GM12878 (cell line): ENCODE measurements at regions not wholly inside any gene's neighbourhood (a gene's known extent, or its start where the extent isn't known, plus 50 kb on each side); places are given as distances from the start of the nearest gene placed in this dataset.

ENCODE experiments used
- ATAC-seq: fragments of 200-7000 bp; cut with Tn5 transposase; 3 replicates; pipeline ENCODE4 v1.9.1; 2020; ENCODE audit warnings: mild to moderate bottlenecking, moderate library complexity
- BruUV-seq: library from RNA; stranded (reverse); fragments of 400-500 nt; replicated peaks from 2 replicates; lab custom pipeline; 2021; lab: Mats Ljungman, UMichigan
- CTCF ChIA-PET: fragments of 300-600 bp; sonication (Branson Sonifier 250); formaldehyde crosslinking; extraction: SDS; loops from one replicate; lab custom pipeline; 2021; ENCODE audit warnings: inconsistent platforms; lab: Yijun Ruan, JAX
- POLR2A ChIA-PET: fragments of 350-600 bp; formaldehyde crosslinking; extraction: SDS; loops from one replicate; lab custom pipeline; 2021; ENCODE audit warnings: inconsistent platforms; lab: Charles Lee
- RAD21 ChIA-PET: fragments of 300-600 bp; sonication (Branson Sonifier 250); formaldehyde crosslinking; loops from one replicate; lab custom pipeline; 2023; ENCODE audit warnings: antibody characterized with exemption; ENCODE audit not compliant: unreplicated experiment; lab: Charles Lee
- SMC1A ChIA-PET: fragments of 300-600 bp; sonication (Branson Sonifier 250); formaldehyde crosslinking; loops from one replicate; lab custom pipeline; 2023; ENCODE audit not compliant: unreplicated experiment, uncharacterized antibody; lab: Charles Lee
- DNase-seq: peaks from one replicate; pipeline ENCODE4 v3.0.0-alpha.2; 2011; ENCODE audit warnings: low read depth, low spot score
- FAIRE-seq: peaks from 3 replicates; lab custom pipeline; 2011; peaks lifted over from hg19 to GRCh38; lab: Jason Lieb, UNC
- H2AFZ ChIP-seq: 2 replicates; pipeline ENCODE4 v1.6.0; 2011; ENCODE audit warnings: low read depth, low read length, control low read depth; ENCODE audit not compliant: control insufficient read depth
- H3K27ac ChIP-seq: 2 replicates; pipeline ENCODE4 v1.5.1; 2011; ENCODE audit warnings: control low read depth; ENCODE audit not compliant: control insufficient read depth, insufficient read depth
- H3K27me3 ChIP-seq, 2 experiments: replicated peaks in 1 of 2; 2 replicates each; pipeline versions ENCODE4 v1.6.0 to v1.6.1; 2011; ENCODE audit warnings: low read length in 1 of 2; ENCODE audit not compliant: control insufficient read depth in 2 of 2, insufficient read depth in 2 of 2
- H3K36me3 ChIP-seq, 2 experiments: 2 replicates each; pipeline ENCODE4 v1.5.1; 2011; ENCODE audit warnings: low read length in 1 of 2; ENCODE audit not compliant: control insufficient read depth in 2 of 2, insufficient read depth in 2 of 2
- H3K4me1 ChIP-seq: 2 replicates; pipeline ENCODE4 v1.6.1; 2011; ENCODE audit warnings: mild to moderate bottlenecking, low read length, moderate library complexity, mixed read lengths; ENCODE audit not compliant: control insufficient read depth, insufficient read depth
- H3K4me2 ChIP-seq: 2 replicates; pipeline ENCODE4 v1.6.0; 2011; ENCODE audit warnings: control low read depth; ENCODE audit not compliant: control insufficient read depth, insufficient read depth
- H3K4me3 ChIP-seq: fragments of 200-600 bp; sonication (generic); 2 replicates; pipeline ENCODE4 v1.5.1; 2016
- H3K79me2 ChIP-seq: 2 replicates; pipeline ENCODE4 v1.6.0; 2011; ENCODE audit warnings: low read length; ENCODE audit not compliant: control insufficient read depth, insufficient read depth
- H3K9ac ChIP-seq: 2 replicates; pipeline ENCODE4 v1.8.0; 2011; ENCODE audit warnings: low read length, control low read depth, mixed read lengths; ENCODE audit not compliant: control insufficient read depth, insufficient read depth
- H3K9me3 ChIP-seq: replicated peaks from 3 replicates; pipeline ENCODE4 v1.5.1; 2011; ENCODE audit warnings: mild to moderate bottlenecking, low read length; ENCODE audit not compliant: control insufficient read depth, insufficient read depth
- H4K20me1 ChIP-seq: 2 replicates; pipeline ENCODE4 v1.6.0; 2011; ENCODE audit not compliant: control insufficient read depth, insufficient read depth
- CBFB ChIP-seq: IDR thresholded peaks from 2 replicates; pipeline ENCODE4 v1.6.1; 2016; ENCODE audit warnings: antibody characterized with exemption, low read depth
- CHD4 ChIP-seq: fragments of 200-600 bp; sonication (generic); IDR thresholded peaks from 2 replicates; pipeline ENCODE4 v1.6.1; 2016; ENCODE audit warnings: mild to moderate bottlenecking
- EP300 ChIP-seq, 2 experiments: fragments of 150-350 bp in 1 of 2; IDR thresholded peaks; 2 replicates each; pipeline ENCODE4 v1.6.1; 2011 to 2012; ENCODE audit warnings: low read depth in 2 of 2, low read length in 2 of 2, borderline replicate concordance in 1 of 2, improper control_type of control experiment in 1 of 2, inconsistent platforms in 1 of 2; ENCODE audit not compliant: control insufficient read depth in 1 of 2
- HCFC1 ChIP-seq: fragments of 150-350 bp; IDR thresholded peaks from 2 replicates; pipeline ENCODE4 v1.6.1; 2014; ENCODE audit warnings: low read length
- HDAC6 ChIP-seq: fragments of 200-600 bp; sonication (generic); IDR thresholded peaks from one replicate; pipeline ENCODE4 v1.8.0; 2017; ENCODE audit warnings: antibody characterized with exemption; ENCODE audit not compliant: unreplicated experiment
- IKZF1 ChIP-seq: fragments of 450-650 bp; conservative IDR thresholded peaks from 2 replicates; pipeline ENCODE4 v1.6.1; 2017; ENCODE audit warnings: antibody characterized with exemption, mild to moderate bottlenecking
- MEF2B ChIP-seq: fragments of 450-650 bp; IDR thresholded peaks from 2 replicates; pipeline ENCODE4 v1.6.1; 2018; ENCODE audit warnings: mild to moderate bottlenecking, moderate library complexity; ENCODE audit not compliant: partially characterized antibody, poor library complexity, severe bottlenecking
- MYC ChIP-seq: IDR thresholded peaks from 2 replicates; pipeline ENCODE4 v1.6.1; 2011; ENCODE audit warnings: mild to moderate bottlenecking, low read length, moderate library complexity, inconsistent platforms; ENCODE audit not compliant: insufficient read depth, insufficient replicate concordance, insufficient read length, severe bottlenecking
- NFIC ChIP-seq: IDR thresholded peaks from 2 replicates; pipeline ENCODE4 v1.6.1; 2012; ENCODE audit warnings: low read depth, mild to moderate bottlenecking, inconsistent platforms, low read length, moderate library complexity
- NR2C1 ChIP-seq: fragments of 450-650 bp; IDR thresholded peaks from 2 replicates; pipeline ENCODE4 v1.6.1; 2017; ENCODE audit warnings: antibody characterized with exemption, mild to moderate bottlenecking, moderate library complexity
- RAD21 ChIP-seq: IDR thresholded peaks from 2 replicates; pipeline ENCODE4 v1.6.1; 2011; ENCODE audit warnings: mild to moderate bottlenecking, low read depth, low read length, moderate library complexity; ENCODE audit not compliant: insufficient read depth
- RUNX3 ChIP-seq: IDR thresholded peaks from 2 replicates; pipeline ENCODE4 v1.6.1; 2012; ENCODE audit warnings: low read length, inconsistent platforms
- SIN3A ChIP-seq: IDR thresholded peaks from 2 replicates; pipeline ENCODE4 v1.6.1; 2012; ENCODE audit warnings: low read depth, low read length, improper control_type of control experiment
- SMC3 ChIP-seq: IDR thresholded peaks from 2 replicates; pipeline ENCODE4 v1.6.1; 2011; ENCODE audit warnings: low read length, improper control_type of control experiment, borderline replicate concordance
- ZNF217 ChIP-seq: fragments of 450-650 bp; IDR thresholded peaks from 2 replicates; pipeline ENCODE4 v1.6.1; 2017; ENCODE audit warnings: antibody characterized with exemption, mild to moderate bottlenecking
- ZNF24 ChIP-seq: fragments of 450-650 bp; IDR thresholded peaks from 2 replicates; pipeline ENCODE4 v1.6.1; 2017; ENCODE audit warnings: antibody characterized with exemption, mild to moderate bottlenecking
- ZSCAN29 ChIP-seq: fragments of 450-650 bp; IDR thresholded peaks from 2 replicates; pipeline ENCODE4 v1.6.1; 2017; ENCODE audit warnings: mild to moderate bottlenecking, moderate library complexity
- in situ Hi-C: fragments of 300-500 bp; cut with MboI; formaldehyde crosslinking; loops from 9 replicates; pipeline ENCODE4 v1.14.3; 2018; ENCODE audit warnings: mixed read lengths
- intact Hi-C: fragments of 100-400 bp; cut with micrococcal nuclease; formaldehyde crosslinking; loops from one replicate; pipeline ENCODE4 v1.14.2; 2022; ENCODE audit not compliant: unreplicated experiment
- TF ChIP-seq, protein P1 (sequence below): IDR thresholded peaks from 2 replicates; pipeline ENCODE4 v1.6.1; 2012; ENCODE audit warnings: low read length, inconsistent platforms
- TF ChIP-seq, protein P2 (sequence below): fragments of 450-650 bp; IDR thresholded peaks from 2 replicates; pipeline ENCODE4 v1.6.1; 2016; ENCODE audit warnings: mild to moderate bottlenecking, moderate library complexity, borderline replicate concordance

DNA sequence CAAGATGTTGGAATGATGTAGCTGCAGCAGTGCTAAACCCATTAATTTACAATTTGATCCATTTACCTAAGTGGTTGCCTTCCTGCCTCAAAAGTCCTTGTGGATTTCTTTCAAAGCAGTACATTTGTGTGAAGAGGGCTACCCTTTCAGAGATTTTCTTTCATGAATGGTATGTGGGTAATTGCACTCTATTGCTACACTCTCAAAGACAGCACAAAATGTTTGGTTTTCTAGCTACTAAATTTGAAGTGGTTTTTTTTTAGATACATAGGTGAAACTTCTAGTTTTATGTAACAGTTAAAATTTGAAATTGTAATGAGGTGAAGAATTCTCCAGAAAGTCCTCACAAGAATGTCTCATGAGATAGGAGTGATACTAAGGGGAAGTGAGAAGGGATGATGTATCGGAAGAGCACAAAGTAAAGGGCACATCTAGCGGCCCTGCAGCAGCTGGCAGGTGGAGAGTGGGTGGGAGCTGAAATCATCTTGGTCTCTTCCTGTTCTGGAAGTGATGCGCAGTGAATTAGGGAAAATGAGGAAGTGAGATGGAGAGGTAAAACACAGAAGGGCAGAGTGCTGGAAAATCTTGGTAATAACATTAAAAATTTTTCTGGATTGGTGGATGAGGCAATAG is 236.8 kb upstream of the MAN1A1 start (continued):
- no peak for TF ChIP-seq ZNF217

DNA sequence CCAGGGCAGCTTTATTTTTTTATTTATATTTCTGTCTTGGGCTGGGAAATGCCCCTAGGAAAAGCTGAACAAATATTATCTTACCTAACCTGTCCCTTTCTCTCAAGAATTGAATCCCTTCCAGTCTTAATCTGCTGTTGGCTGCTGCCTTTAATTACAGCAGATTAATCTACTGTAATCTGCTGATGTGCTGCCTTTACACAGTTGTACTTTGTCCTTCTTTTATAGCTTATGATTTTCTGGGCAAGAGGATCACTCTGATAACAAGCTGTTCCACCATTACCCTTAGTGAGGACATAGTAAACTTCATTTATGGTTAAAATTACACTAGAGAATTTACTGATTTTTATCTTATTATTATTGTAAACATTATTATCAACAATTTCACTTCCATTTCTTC is 234.5 kb upstream of the MAN1A1 start:
- intact Hi-C loops, result no loop called here
- ChIA-PET CTCF (interaction anchor here (0.7 to 1.6 kb wide), 3 partner anchors 8 to 857 kb away, joined by 3 to 6 read pairs (median 3); no protein-coding TSS in a partner anchor), RAD21 (no interaction called here), SMC1A (interaction anchor here (0.9 to 2.6 kb wide), 6 partner anchors 12 to 121 kb away, joined by 3 to 13 read pairs (median 4); no protein-coding TSS in a partner anchor), POLR2A (interaction anchor here (0.6 kb wide), 1 partner anchor 12 kb away, joined by 3 read pairs; no protein-coding TSS in a partner anchor)
- no peaks in the 10 kb centered on the region for H3K36me3 ChIP-seq
- no peaks in the 10 kb centered on the region for H3K27me3 ChIP-seq
- no peaks in the 10 kb centered on the region for H3K9me3 ChIP-seq
- DNase-seq (no peak), ATAC-seq (no peak), FAIRE-seq (no peak)
- H3K4me3 ChIP-seq, result no peak overlapping the region
- H3K4me2 ChIP-seq, result no peak overlapping the region
- H4K20me1 ChIP-seq, result no peaks in the 10 kb centered on the region
- H3K4me1 ChIP-seq, result peaks cover 13% of the 10 kb centered on the region
- H3K27ac ChIP-seq, result no peak overlapping the region
- H3K9ac ChIP-seq, result no peak overlapping the region
- BruUV-seq, result no TSS peak
- H3K79me2 ChIP-seq, result no peaks in the 10 kb centered on the region
- in situ Hi-C loops, result no loop called here
- H2AFZ ChIP-seq, result no peak overlapping the region
- TF ChIP-seq, protein P1, sequence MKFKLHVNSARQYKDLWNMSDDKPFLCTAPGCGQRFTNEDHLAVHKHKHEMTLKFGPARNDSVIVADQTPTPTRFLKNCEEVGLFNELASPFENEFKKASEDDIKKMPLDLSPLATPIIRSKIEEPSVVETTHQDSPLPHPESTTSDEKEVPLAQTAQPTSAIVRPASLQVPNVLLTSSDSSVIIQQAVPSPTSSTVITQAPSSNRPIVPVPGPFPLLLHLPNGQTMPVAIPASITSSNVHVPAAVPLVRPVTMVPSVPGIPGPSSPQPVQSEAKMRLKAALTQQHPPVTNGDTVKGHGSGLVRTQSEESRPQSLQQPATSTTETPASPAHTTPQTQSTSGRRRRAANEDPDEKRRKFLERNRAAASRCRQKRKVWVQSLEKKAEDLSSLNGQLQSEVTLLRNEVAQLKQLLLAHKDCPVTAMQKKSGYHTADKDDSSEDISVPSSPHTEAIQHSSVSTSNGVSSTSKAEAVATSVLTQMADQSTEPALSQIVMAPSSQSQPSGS, result no peak
- TF ChIP-seq NFIC (no peak), ZNF24 (no peak), EP300 (IDR thresholded peaks at IDR 0.05; ENCODE audit: borderline replicate concordance in 1 of 2, control insufficient read depth in 1 of 2, low read depth in 2 of 2, low read length in 2 of 2) (no peak), HCFC1 (no peak), ZSCAN29 (no peak), RUNX3 (no peak), SMC3 (no peak), MYC (no peak), NR2C1 (no peak), CBFB (no peak), IKZF1 (no peak), RAD21 (no peak), MEF2B (no peak), HDAC6 (no peak), CHD4 (no peak), SIN3A (no peak)
- TF ChIP-seq, protein P2, sequence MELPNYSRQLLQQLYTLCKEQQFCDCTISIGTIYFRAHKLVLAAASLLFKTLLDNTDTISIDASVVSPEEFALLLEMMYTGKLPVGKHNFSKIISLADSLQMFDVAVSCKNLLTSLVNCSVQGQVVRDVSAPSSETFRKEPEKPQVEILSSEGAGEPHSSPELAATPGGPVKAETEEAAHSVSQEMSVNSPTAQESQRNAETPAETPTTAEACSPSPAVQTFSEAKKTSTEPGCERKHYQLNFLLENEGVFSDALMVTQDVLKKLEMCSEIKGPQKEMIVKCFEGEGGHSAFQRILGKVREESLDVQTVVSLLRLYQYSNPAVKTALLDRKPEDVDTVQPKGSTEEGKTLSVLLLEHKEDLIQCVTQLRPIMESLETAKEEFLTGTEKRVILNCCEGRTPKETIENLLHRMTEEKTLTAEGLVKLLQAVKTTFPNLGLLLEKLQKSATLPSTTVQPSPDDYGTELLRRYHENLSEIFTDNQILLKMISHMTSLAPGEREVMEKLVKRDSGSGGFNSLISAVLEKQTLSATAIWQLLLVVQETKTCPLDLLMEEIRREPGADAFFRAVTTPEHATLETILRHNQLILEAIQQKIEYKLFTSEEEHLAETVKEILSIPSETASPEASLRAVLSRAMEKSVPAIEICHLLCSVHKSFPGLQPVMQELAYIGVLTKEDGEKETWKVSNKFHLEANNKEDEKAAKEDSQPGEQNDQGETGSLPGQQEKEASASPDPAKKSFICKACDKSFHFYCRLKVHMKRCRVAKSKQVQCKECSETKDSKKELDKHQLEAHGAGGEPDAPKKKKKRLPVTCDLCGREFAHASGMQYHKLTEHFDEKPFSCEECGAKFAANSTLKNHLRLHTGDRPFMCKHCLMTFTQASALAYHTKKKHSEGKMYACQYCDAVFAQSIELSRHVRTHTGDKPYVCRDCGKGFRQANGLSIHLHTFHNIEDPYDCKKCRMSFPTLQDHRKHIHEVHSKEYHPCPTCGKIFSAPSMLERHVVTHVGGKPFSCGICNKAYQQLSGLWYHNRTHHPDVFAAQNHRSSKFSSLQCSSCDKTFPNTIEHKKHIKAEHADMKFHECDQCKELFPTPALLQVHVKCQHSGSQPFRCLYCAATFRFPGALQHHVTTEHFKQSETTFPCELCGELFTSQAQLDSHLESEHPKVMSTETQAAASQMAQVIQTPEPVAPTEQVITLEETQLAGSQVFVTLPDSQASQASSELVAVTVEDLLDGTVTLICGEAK, result no peak
